Cardiac muscle cell (in vitro differentiated cells and primary cell): ENCODE measurements at regions not wholly inside any gene's neighbourhood (a gene's known extent, or its start where the extent isn't known, plus 50 kb on each side); places are given as distances from the start of the nearest gene placed in this dataset.

ENCODE experiments used
- DNase-seq, 2 donors: peaks; one replicate each; pipeline versions ENCODE4 v3.0.0 to v3.0.0-alpha.2; 2010 to 2017; ENCODE audit warnings: low read depth in 1 of 2, low spot score in 1 of 2
- H3K27ac ChIP-seq: fragments of 200-600 bp; sonication (generic); 2 replicates; pipeline ENCODE4 v1.5.1; 2016
- H3K27me3 ChIP-seq: fragments of 200-600 bp; sonication (generic); 2 replicates; pipeline ENCODE4 v1.6.0; 2016; ENCODE audit warnings: control low read depth
- H3K36me3 ChIP-seq: fragments of 200-600 bp; sonication (generic); 2 replicates; pipeline ENCODE4 v1.5.1; 2016; ENCODE audit warnings: control low read depth
- H3K4me1 ChIP-seq: fragments of 200-600 bp; sonication (generic); 2 replicates; pipeline ENCODE4 v1.8.1; 2017; ENCODE audit warnings: low read depth, mild to moderate bottlenecking, mixed run types
- H3K4me3 ChIP-seq: fragments of 200-600 bp; sonication (generic); 2 replicates; pipeline ENCODE4 v1.5.1; 2016; ENCODE audit warnings: mild to moderate bottlenecking
- H3K9me3 ChIP-seq: fragments of 200-600 bp; sonication (generic); 2 replicates; pipeline ENCODE4 v1.5.1; 2017; ENCODE audit warnings: low read depth, mild to moderate bottlenecking, control low read depth
- TF ChIP-seq, protein P1 (sequence below): IDR thresholded peaks from 2 replicates; pipeline ENCODE4 v1.5.1; 2012; ENCODE audit warnings: low read depth, mild to moderate bottlenecking, low read length

DNA sequence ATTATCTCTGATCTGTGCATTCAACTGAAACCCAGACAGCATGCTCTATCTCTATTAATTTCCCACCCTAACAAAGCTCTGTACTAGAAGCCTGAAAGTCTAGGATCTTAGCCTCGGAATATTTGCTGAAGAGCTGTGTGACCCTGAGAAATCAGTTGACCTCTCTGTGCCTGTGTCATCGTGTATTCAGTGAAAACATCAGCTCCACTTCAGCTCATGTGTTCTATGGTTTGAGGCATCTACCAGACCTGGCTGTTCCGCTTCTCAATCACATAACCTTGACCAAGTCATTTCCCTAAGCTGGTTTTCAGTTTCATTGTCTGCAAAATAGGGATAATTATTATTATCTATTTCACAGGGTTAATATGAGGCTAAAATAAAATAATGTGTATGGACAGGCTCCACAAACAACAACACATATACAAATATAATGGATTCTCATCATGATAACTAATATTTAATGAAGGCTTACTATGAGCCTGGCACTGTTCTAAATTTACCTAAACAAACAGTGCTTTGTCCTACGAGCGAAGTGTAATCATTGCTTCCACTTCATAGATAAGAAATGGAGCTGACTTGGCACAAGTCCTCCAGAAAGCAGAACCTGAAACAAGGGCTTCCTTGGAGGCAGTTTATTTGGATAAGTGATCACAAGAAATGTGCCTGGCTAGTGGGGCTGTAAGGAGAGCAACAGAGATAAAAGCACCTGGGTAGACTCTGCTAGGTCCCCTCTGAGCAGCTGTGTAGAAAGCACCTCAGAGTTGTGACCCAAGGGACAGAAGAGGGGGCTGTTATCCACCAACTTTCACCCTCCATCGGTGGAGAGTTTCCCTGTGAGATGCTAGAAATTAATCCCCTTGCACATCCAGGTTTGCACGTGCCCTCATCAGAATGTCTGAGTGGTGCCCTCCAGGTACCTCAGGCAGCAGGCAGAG, 356.9 kb downstream of the RAB28 start:
- Histone ChIP-seq H3K27ac (no peak overlapping the region), H3K4me1 (peaks cover 3% of the 10 kb centered on the region), H3K36me3 (no peaks in the 10 kb centered on the region), H3K27me3 (no peaks in the 10 kb centered on the region), H3K9me3 (no peaks in the 10 kb centered on the region), H3K4me3 (no peak overlapping the region)
- DNase-seq = peak in 1 of 2 donors; percentile 8
- TF ChIP-seq, protein P1, sequence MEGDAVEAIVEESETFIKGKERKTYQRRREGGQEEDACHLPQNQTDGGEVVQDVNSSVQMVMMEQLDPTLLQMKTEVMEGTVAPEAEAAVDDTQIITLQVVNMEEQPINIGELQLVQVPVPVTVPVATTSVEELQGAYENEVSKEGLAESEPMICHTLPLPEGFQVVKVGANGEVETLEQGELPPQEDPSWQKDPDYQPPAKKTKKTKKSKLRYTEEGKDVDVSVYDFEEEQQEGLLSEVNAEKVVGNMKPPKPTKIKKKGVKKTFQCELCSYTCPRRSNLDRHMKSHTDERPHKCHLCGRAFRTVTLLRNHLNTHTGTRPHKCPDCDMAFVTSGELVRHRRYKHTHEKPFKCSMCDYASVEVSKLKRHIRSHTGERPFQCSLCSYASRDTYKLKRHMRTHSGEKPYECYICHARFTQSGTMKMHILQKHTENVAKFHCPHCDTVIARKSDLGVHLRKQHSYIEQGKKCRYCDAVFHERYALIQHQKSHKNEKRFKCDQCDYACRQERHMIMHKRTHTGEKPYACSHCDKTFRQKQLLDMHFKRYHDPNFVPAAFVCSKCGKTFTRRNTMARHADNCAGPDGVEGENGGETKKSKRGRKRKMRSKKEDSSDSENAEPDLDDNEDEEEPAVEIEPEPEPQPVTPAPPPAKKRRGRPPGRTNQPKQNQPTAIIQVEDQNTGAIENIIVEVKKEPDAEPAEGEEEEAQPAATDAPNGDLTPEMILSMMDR = no peak

DNA sequence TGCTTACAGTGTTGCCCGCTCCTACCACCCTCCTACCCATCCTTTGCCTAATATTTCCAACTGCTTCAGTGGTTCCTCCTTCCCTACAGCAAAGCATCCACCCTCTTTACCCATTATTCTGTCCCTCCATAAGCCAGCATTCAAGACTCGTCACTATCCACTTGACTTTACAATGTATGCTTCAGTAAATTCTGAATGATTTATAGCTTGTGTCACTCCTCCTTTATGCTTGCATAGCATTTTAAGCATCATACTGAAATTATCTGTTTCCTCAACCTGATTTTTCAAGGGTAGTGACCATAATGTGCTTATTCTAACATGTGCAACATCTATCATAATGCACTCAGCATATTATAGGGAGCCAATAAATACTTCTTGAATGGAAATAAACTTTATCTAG, 365.5 kb downstream of the RAB28 start:
- Histone ChIP-seq H3K4me1 (no peaks in the 10 kb centered on the region), H3K36me3 (no peaks in the 10 kb centered on the region), H3K9me3 (no peaks in the 10 kb centered on the region), H3K27me3 (no peaks in the 10 kb centered on the region), H3K4me3 (no peak overlapping the region), H3K27ac (no peak overlapping the region)
- TF ChIP-seq, protein P1 = no peak
- no peak for DNase-seq

DNA sequence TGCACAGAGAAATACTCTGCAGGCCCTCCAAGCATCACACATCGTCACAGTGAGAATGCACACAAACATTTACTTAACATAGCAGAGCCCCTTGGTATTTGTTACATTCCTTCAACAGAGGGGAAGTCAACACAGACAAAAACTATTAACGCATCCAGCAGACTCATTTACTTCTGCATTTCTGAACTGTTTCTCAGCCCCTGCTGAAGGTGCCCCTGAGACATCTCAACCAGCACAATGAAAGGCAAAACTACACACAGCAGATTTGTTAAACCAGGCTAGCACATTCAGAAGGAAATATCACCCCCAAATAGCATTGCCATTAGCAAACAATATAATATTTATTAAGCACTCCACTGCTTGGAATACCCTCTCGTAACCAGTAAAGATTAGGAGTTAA, 367.0 kb downstream of the RAB28 start:
- Histone ChIP-seq H3K9me3 (no peaks in the 10 kb centered on the region), H3K27me3 (no peaks in the 10 kb centered on the region), H3K36me3 (no peaks in the 10 kb centered on the region), H3K27ac (no peak overlapping the region), H3K4me3 (no peak overlapping the region), H3K4me1 (no peaks in the 10 kb centered on the region)
- TF ChIP-seq, protein P1 = no peak
- no peak for DNase-seq

DNA sequence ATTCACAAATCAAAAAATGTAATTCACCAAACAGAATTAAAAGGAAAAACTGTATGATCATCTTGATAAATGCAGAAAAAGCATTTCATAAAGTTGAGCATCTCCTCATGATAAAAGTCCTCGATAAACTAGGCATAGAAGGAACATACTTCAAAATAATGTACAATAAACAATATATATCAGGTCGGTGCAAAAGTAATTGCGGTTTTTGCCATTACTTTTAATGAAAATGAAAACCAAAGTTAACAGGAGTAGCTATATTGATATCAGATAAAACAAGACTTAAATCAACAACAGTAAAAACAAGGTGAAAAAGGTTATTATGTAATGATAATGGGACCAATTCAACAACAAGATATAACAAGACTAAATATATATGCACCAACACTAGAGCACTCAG, 372.1 kb downstream of the RAB28 start:
- H3K9me3 ChIP-seq = no peaks in the 10 kb centered on the region
- no peaks in the 10 kb centered on the region for H3K27me3 ChIP-seq
- no peak overlapping the region for H3K4me3 ChIP-seq
- no peaks in the 10 kb centered on the region for H3K4me1 ChIP-seq
- TF ChIP-seq, protein P1 = no peak
- no peaks in the 10 kb centered on the region for H3K36me3 ChIP-seq
- DNase-seq = no peak
- H3K27ac ChIP-seq = no peak overlapping the region

DNA sequence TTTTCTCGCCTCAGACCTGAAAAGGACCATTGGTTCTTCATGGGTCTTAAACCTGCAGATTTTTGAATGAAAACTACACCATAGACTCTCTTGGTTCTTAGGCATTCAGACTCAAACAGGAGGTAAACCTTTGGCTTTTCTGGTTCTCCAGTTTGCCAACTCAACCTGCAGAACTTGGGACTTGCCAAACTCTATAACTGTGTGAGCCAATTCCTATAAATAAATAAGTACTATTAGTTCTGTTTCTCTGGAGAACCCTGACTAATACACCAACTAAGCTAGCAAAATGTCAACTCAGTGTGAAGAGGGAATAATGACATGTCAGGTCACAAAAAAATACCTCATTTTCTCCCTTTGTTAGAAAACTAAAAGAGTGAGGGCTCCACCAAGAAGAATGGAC, 374.6 kb downstream of the RAB28 start:
- TF ChIP-seq, protein P1 = no peak
- Histone ChIP-seq H3K27ac (no peak overlapping the region), H3K36me3 (no peaks in the 10 kb centered on the region), H3K4me1 (no peaks in the 10 kb centered on the region), H3K9me3 (no peaks in the 10 kb centered on the region), H3K27me3 (no peaks in the 10 kb centered on the region), H3K4me3 (no peak overlapping the region)
- DNase-seq = no peak
